ENCODE measurements at regions not wholly inside any gene's neighbourhood (a gene's known extent, or its start where the extent isn't known, plus 50 kb on each side); places are given as distances from the start of the nearest gene placed in this dataset.

DNA sequence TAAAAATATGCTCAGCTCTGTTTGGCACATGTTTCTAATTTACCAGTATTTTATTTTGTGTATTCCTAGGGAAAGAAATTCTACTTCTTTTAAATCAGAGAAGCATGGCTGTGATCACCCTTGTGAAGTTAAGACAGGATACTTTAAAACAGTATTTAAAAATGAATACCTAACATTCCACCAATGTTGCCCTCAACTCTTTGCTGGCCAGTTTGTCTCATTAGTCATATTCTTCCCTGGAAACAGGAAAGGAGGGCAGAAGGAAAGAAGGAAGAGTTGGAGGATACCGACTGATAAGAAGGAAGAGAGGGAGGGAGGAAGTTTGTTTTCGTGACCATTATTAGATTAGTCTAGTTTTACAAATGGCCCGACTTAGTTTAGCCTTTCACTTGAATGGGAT, 137.4 kb downstream of the PLK2 start:
- ChIA-PET CTCF (interaction anchor here (0.6 kb wide), 1 partner anchor 627 kb away, joined by 3 read pairs; no protein-coding TSS in a partner anchor), POLR2A (interaction anchor here (0.5 kb wide), 1 partner anchor 540 kb away, joined by 3 read pairs; no protein-coding TSS in a partner anchor)
- no peak overlapping the region for H3K4me3 ChIP-seq (ENCODE audit: low read depth, low read length)
- no peak for TF ChIP-seq CTCF (IDR thresholded peaks at IDR 0.05; ENCODE audit: low read depth, low read length)
- no peak for DNase-seq (ENCODE audit: low read depth, low spot score)
- H3K27me3 ChIP-seq (ENCODE audit: control insufficient read depth, insufficient read depth, low read length), result no peaks in the 10 kb centered on the region
- no peak overlapping the region for H3K27ac ChIP-seq (ENCODE audit: low read depth, low read length)
- no peaks in the 10 kb centered on the region for H3K9me3 ChIP-seq (ENCODE audit: control insufficient read depth, insufficient read depth, low read length)

GRCh38 chr5:58318468-58318867, 141.4 kb downstream of the PLK2 start:
- H3K4me3 ChIP-seq (ENCODE audit: low read depth, low read length), result no peak overlapping the region
- H3K27me3 ChIP-seq (ENCODE audit: control insufficient read depth, insufficient read depth, low read length), result no peaks in the 10 kb centered on the region
- POLR2A ChIA-PET, result no interaction called here
- CTCF ChIA-PET, result no interaction called here
- no peak for TF ChIP-seq CTCF (IDR thresholded peaks at IDR 0.05; ENCODE audit: low read depth, low read length)
- DNase-seq (ENCODE audit: low read depth, low spot score), result no peak
- no peak overlapping the region for H3K27ac ChIP-seq (ENCODE audit: low read depth, low read length)
- H3K9me3 ChIP-seq (ENCODE audit: control insufficient read depth, insufficient read depth, low read length), result no peaks in the 10 kb centered on the region

- Histone ChIP-seq H3K27me3 (ENCODE audit: control insufficient read depth, insufficient read depth, low read length) (no peaks in the 10 kb centered on the region), H3K4me3 (ENCODE audit: low read depth, low read length) (no peak overlapping the region), H3K27ac (ENCODE audit: low read depth, low read length) (no peak overlapping the region), H3K9me3 (ENCODE audit: control insufficient read depth, insufficient read depth, low read length) (no peaks in the 10 kb centered on the region)
- CTCF ChIA-PET, result no interaction called here
- no peak for TF ChIP-seq CTCF (IDR thresholded peaks at IDR 0.05; ENCODE audit: low read depth, low read length)
- no peak for DNase-seq (ENCODE audit: low read depth, low spot score)
- POLR2A ChIA-PET, result no interaction called here
Observed at GRCh38 chr5:58317808-58318207, 142.1 kb downstream of the PLK2 start.

- ChIA-PET CTCF (no interaction called here), POLR2A (no interaction called here)
- H3K27me3 ChIP-seq (ENCODE audit: control insufficient read depth, insufficient read depth, low read length), result no peaks in the 10 kb centered on the region
- no peak for TF ChIP-seq CTCF (IDR thresholded peaks at IDR 0.05; ENCODE audit: low read depth, low read length)
- no peaks in the 10 kb centered on the region for H3K9me3 ChIP-seq (ENCODE audit: control insufficient read depth, insufficient read depth, low read length)
- H3K27ac ChIP-seq (ENCODE audit: low read depth, low read length), result no peak overlapping the region
- no peak for DNase-seq (ENCODE audit: low read depth, low spot score)
- H3K4me3 ChIP-seq (ENCODE audit: low read depth, low read length), result no peak overlapping the region
Observed at GRCh38 chr5:58317009-58317408, 142.9 kb downstream of the PLK2 start.

GRCh38 chr5:58315794-58316193, 144.1 kb downstream of the PLK2 start:
- H3K4me3 ChIP-seq (ENCODE audit: low read depth, low read length), result no peak overlapping the region
- POLR2A ChIA-PET, result no interaction called here
- H3K27me3 ChIP-seq (ENCODE audit: control insufficient read depth, insufficient read depth, low read length), result no peaks in the 10 kb centered on the region
- no peak overlapping the region for H3K27ac ChIP-seq (ENCODE audit: low read depth, low read length)
- no peak for TF ChIP-seq CTCF (IDR thresholded peaks at IDR 0.05; ENCODE audit: low read depth, low read length)
- CTCF ChIA-PET, result interaction anchor here (0.5 kb wide), 1 partner anchor 1466 kb away, joined by 3 read pairs; no protein-coding TSS in a partner anchor
- no peaks in the 10 kb centered on the region for H3K9me3 ChIP-seq (ENCODE audit: control insufficient read depth, insufficient read depth, low read length)
- DNase-seq (ENCODE audit: low read depth, low spot score), result no peak
